ENCODE measurements at regions not wholly inside any gene's neighbourhood (a gene's known extent, or its start where the extent isn't known, plus 50 kb on each side); places are given as distances from the start of the nearest gene placed in this dataset.
"Not testable (repeated sequence)": the region's sequence is repeated elsewhere in the genome, so short reads cannot be mapped to it uniquely, and the experiment has no call there.

DNA sequence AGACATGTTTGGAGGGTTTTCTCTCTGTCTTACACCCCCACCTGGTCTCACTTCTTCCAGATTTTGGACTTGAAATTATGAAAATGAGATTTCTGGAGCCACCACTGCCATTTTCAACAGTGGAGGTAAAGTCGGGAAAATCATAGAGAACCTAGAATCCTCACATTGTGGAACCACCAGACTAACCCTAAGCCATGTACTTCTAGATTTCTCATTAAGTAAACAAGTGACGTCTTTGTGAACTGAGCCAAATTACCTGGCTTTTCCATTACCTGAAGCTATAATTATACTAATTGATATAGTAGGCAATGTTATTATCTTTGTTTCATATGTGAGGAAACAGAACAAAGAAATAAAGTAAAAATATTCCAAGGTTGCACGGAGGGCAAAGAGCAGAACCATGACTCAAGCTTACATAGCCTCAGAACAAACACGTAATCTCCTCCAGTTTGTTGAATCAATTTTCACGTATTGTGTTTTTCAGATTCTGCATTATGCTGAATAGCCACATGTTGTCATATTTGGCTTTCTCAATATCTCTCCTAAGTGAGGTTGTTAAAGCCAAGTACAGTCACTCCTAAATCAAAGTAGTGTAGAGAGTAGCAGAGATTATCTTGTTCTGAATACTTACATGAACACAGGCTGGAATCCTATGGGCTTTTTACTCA, 101.3 kb upstream of the CMC1 start:
- no peak for DNase-seq

DNA sequence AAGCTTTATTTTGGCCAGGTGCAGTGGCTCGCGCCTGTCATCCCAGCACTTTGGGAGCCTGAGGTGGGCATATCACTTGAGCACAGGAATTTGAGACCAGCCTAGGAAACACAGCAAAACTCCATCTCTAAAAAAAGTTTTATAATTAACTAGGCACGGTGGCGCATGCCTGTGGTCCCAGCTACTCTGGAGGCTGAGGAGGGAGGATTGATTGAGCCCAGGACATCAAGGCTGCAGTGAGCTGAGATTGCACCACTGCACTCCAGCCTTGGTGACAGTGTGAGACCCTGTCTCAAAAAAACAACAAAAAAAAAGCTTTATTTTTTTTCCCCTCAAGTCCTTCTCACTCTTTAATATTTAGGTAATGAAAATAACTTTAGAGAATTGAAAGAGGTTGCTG, 100.8 kb upstream of the CMC1 start:
- no peak for DNase-seq

DNA sequence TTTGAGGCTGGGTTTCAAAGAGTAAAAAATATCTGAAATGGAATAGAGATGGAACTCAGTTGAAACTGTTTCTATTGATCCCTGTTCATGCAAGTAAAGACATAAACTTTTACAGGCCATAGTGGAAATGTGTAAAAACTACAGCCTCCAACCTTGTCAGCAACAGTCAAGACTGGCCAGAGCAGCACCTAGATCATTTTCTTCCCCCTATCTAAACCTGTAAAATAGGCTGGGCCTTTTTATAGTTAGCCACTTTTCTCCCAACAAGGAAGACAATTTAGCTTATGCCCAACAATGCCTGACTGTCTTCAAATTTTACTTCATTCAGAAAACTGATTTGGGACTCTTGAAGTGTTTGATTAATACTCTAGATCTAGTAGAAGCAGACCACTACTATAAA, 91.5 kb upstream of the CMC1 start:
- DNase-seq: no peak

DNA sequence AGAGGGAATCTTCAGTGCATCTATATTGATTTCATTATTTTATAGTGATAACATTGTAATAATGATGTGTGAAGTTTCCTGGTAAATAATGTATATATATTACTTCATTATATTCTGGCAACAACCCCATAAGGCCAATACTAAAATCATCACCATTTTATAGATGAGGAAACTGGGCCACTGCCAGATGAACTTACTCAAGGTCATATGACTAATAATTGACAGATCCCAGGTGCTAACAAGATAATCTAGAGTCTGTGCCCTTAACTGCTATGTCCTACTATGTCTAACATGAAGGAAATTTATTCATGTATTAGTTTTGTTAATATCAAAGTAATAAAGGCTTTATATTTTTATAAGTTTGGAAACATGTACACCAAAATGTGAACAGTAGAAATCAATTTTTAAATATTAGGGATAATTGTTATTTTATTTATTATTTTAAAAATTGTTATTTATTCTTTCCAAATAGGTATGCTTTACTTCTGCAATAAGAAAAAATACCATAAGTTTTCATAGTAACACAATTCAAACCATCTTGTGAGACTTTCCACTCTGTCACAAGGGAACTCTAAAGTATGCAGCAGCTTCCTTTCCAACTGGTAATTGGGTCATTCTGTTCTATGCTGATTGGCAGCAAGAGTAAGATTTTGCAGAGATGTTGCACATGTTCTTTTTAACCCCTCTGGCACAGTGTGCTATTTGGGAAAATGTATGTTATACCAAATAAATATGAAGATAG, 90.8 kb upstream of the CMC1 start:
- no peak for DNase-seq

DNA sequence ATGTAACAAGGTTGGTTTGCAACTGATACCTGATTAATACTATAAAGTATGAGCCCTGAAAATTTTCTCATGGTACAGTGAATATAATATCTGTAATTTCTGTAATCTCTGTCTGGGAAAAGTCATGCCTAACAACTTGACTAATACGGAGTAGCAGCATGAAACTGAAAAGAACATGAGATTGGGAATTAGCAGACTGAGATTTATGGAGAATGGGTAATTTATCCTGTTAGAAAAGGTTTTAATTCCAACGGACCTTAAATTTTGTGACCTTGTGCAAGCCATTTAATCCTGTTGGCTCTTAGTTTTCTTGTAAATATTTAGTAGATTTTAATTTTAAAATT, 90.2 kb upstream of the CMC1 start:
- no peak for DNase-seq

DNA sequence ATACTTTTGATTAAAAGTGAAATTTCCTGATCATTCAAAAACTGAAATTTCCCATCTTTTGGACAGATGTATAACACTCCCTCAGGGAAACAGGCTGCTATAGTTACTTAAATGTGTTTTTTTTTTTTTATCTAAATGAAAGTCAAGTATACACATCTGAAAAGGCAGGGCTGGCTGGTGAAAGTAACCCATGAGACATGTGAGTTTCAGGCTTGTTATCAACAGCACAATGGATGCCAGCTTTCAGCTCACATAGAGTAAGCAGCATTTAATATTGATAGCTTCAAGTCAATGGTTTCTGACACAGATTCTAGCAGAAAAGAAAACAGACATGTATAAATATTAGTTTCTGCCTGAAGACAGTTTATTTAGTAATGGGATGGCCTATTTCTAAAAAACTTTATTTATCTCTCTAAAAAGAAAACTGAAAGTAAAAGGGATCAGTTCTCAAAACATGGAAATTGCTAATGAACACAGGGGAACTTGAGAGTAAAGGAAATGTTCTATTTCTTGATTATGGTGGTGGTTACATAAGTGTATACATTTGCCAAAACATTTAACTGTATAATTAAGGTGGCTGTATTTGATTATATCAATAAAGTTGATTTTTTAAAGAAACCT, 89.7 kb upstream of the CMC1 start:
- DNase-seq: no peak

DNA sequence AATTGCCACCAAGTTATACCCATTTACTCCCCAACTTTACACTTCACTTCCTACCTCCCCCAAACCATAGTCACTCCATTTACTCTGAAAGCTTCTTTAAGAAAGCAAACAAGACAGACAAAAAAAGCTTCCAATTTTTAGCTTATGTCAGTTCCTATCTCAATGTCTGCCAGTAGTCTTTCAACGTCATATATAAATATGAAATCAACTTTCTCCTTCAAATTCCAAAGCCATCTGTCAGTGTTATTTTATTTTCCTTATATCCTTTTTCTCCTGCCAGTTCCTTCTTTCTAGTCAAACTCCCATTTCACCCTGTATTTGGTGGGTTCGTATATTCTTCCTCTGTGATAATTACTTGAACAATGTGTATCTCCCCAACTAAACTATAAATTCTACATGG, 85.8 kb upstream of the CMC1 start:
- DNase-seq: no peak

DNA sequence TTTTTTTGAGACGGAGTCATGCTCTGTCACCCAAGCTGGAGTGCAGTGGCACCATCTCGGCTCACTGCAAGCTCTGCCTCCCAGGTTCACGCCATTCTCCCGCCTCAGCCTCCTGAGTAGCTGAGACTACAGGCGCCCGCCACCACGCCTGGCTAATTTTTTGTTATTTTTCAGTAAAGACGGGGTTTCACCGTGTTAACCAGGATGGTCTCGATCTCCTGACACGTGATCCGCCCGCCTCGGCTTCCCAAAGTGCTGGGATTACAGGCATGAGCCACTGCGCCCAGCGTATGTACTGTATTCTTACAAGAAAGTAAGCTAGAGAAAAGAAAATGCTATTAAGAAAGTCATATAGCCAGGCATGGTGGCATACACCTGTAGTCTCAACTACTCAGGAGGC, 84.8 kb upstream of the CMC1 start:
- not testable (repeated sequence) for DNase-seq

DNA sequence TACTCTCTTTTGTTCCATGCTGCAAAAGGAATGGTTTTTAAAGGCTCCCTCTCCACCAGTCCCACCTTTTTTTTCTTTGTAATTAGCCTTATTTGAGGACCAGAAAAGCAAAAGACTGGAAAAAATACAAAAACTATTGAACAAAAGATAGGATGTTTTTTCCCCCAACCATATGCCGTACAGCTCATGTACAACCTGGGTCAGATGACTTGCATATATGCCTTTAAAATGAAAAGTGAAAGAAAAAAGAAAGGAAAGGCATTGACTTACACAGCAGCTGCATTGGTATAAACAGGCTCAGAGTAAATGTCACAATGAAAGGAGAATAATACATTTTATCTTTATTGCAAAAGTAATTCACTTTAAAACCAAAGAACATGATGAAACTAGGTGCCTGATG, 69.5 kb upstream of the CMC1 start:
- DNase-seq: no peak

DNA sequence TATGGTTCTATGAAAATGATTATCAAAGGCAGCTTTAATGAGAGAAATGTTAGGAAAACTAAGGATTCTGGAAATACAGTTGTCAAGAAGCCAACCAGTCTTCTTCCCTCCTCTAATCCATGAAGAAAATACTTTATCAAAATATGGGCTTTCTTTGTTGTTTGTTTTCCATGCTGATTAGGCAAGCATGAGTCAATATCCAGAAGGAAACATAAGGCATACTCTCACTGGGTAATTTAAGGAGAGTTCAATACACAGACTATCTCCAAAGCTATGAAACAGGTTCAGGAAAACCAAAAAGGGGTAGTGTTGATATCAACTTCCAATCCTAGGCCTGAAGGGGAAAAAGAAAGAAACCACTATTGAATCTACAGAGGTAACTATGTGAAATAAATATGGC, 68.7 kb upstream of the CMC1 start:
- no peak for DNase-seq

DNA sequence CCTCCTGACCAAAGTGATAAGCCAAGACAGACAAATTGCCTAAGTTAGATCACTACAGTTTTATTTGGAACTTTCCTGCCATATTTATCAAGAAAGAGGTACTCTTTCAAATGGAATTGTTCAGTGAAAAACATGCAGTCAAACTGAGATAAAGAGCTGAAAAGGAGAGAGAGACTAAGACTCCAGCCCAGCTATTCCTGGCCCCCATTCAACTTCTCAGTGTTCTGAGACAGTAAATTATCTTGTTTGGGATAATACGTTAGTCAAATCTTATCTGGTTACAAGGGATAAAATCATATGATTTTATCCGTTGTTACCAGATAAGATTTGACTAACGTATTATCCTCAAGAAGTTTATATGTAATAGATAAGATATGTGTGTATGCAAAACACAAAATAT, 67.6 kb upstream of the CMC1 start:
- DNase-seq: no peak

DNA sequence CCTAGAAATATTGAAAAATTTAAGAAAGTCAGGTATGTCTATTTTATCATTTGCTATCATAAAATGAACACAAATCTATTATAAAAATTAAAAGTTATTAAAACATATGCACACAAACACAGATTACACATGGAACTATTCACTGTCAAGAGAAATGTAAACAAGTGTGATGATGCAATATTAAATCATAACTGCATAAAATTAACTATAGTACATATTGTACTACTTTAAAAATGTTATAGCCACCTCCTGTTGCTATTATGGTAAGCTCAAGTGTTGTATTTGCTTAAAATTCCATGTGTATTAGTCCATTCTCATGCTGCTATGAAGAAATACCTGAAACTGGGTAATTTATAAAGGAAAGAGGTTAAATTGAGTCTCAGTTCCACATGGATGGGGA, 54.7 kb upstream of the CMC1 start:
- DNase-seq: no peak

DNA sequence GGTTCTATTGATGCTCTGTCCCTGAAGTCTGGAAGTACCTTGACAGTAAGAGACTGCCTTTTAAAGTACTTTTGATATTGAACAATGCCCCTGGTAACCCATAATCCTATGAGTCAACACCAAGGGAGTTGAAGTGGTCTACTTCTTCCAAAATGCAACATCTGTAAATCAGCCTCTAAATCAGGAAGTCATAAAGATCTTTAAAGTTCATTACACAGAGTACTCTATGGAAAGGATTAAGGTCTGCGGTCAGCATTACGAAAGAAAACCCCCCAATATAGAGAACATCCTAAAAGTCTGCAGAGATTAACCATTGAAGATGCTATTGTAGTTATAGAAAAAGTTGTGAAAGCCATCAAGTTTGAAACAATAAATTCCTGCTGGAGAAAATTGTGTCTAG, 52.7 kb upstream of the CMC1 start:
- DNase-seq: no peak

DNA sequence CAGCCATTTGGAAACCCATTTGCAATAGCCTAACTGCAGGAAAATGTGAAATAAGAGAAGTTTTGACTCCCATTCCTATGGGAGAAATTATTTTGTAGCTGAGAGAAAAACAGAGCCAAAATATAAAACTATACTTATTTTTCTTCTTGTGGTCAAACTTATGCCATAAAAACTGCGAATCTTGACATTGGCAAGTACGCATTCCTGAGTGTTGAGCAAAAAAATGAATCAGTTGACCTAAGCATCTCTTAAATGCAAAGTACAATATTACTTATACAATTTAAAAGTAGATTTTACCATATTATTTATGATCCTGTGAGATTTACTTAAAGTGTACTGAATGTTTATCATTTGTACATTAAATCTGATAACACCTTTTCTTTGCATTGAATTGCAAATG, 50.1 kb upstream of the CMC1 start:
- no peak for DNase-seq
